Activated B cell treated with CpG ODN at 0.5 μM for 24 hours (primary cell): ENCODE measurements at regions not wholly inside any gene's neighbourhood (a gene's known extent, or its start where the extent isn't known, plus 50 kb on each side); places are given as distances from the start of the nearest gene placed in this dataset.

Source experiments
- ATAC-seq: fragments of 200-7000 bp; cut with Tn5 transposase; one replicate; pipeline ENCODE4 v1.10.0; 2021; ENCODE audit warnings: low read depth, mild to moderate bottlenecking, moderate library complexity
- CTCF ChIA-PET: fragments of 350-600 bp; sonication (Branson Sonifier 250); formaldehyde crosslinking; loops from one replicate; lab custom pipeline; 2021; ENCODE audit warnings: antibody characterized with exemption; lab: Charles Lee
- POLR2A ChIA-PET: fragments of 350-600 bp; sonication (Branson Sonifier 250); formaldehyde crosslinking; loops from one replicate; lab custom pipeline; 2021; ENCODE audit warnings: antibody characterized with exemption; lab: Charles Lee
- DNase-seq: peaks from one replicate; pipeline ENCODE4 v3.0.0; 2022
- H3K27ac Mint-ChIP-seq: one replicate; pipeline ENCODE4 v1.8.0; 2020; ENCODE audit warnings: mixed read lengths
- H3K27me3 Mint-ChIP-seq: one replicate; pipeline ENCODE4 v1.8.0; 2021; ENCODE audit warnings: mixed read lengths
- H3K36me3 Mint-ChIP-seq: one replicate; pipeline ENCODE4 v1.8.0; 2021; ENCODE audit warnings: low read depth, mixed read lengths
- H3K4me1 Mint-ChIP-seq: one replicate; pipeline ENCODE4 v1.8.0; 2021; ENCODE audit warnings: mixed read lengths
- H3K4me3 Mint-ChIP-seq: one replicate; pipeline ENCODE4 v1.8.0; 2020; ENCODE audit warnings: mild to moderate bottlenecking, mixed read lengths
- H3K9me3 Mint-ChIP-seq: one replicate; pipeline ENCODE4 v1.8.0; 2020; ENCODE audit warnings: mixed read lengths
- CTCF ChIP-seq: fragments of 200-600 bp; IDR thresholded peaks from one replicate; pipeline ENCODE4 v1.8.0; 2022; ENCODE audit warnings: antibody characterized with exemption, mild to moderate bottlenecking
- intact Hi-C: fragments of 100-400 bp; cut with micrococcal nuclease; formaldehyde crosslinking; loops from one replicate; pipeline ENCODE4 v1.15.1; 2024

DNA sequence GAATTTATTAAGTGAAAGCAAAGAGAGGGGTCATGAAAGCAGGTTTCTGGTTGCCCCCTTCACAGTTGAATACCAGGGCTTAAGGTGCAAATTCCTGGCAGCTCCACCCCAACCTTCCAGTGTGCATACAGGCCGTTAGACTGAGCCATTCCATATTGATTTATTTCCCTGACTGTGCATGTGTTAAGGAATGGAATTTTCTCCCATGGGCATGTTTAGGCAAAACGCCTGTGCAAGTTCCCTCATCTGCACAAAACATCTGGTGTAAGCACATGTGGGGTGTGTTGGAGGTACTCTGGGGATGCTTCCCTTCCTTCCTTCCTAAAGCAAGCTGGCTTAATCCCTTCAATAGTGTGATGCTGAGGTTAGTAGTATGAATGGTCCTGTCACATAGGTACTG, 1470.6 kb downstream of the MAT2B start:
- POLR2A ChIA-PET, result no interaction called here
- intact Hi-C loops, result no loop called here
- H3K27ac Mint-ChIP-seq, result no peak overlapping the region
- TF ChIP-seq CTCF, result no peak
- H3K27me3 Mint-ChIP-seq, result no peaks in the 10 kb centered on the region
- H3K36me3 Mint-ChIP-seq, result no peaks in the 10 kb centered on the region
- ATAC-seq (no peak), DNase-seq (no peak)
- H3K4me3 Mint-ChIP-seq, result no peak overlapping the region
- CTCF ChIA-PET, result no interaction called here
- peaks cover 10% of the 10 kb centered on the region for H3K9me3 Mint-ChIP-seq
- H3K4me1 Mint-ChIP-seq, result no peaks in the 10 kb centered on the region

DNA sequence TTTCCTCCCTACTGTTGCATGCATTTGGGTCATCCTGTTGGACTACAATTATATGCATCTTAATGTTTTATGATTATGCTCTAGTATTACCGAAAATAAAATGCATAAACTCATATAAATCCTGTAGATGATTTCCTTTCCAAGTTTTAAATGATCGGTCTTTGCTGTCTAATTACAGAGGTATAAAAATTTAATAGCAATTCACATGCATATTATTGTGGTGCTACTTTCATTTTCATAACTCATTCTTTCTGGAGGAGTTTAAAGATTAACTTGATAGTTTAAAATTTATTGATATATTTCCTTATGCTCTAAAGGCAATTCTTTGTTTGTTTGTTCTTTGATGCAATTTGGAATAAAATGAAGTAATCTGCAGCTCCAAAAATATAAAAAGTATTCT, 1475.1 kb downstream of the MAT2B start:
- no peak overlapping the region for H3K4me3 Mint-ChIP-seq
- no peak for TF ChIP-seq CTCF
- intact Hi-C loops, result no loop called here

GRCh38 chr5:164998142-164998541, 1492.7 kb downstream of the MAT2B start:
- intact Hi-C loops, result no loop called here
- Mint-ChIP-seq H3K27ac (no peak overlapping the region), H3K4me1 (no peaks in the 10 kb centered on the region), H3K27me3 (no peaks in the 10 kb centered on the region), H3K36me3 (no peaks in the 10 kb centered on the region), H3K4me3 (no peak overlapping the region), H3K9me3 (peaks cover 2% of the 10 kb centered on the region)
- TF ChIP-seq CTCF, result no peak
- ChIA-PET POLR2A (no interaction called here), CTCF (no interaction called here)
- DNase-seq (no peak), ATAC-seq (no peak)

More for the DNA sequence above, 1475.1 kb downstream of the MAT2B start:
- H3K9me3 Mint-ChIP-seq, result peaks cover 8% of the 10 kb centered on the region
- no peak overlapping the region for H3K27ac Mint-ChIP-seq
- H3K4me1 Mint-ChIP-seq, result no peaks in the 10 kb centered on the region
- no peaks in the 10 kb centered on the region for H3K27me3 Mint-ChIP-seq
- no peak for ATAC-seq
- H3K36me3 Mint-ChIP-seq, result no peaks in the 10 kb centered on the region
- DNase-seq, result no peak
- ChIA-PET POLR2A (no interaction called here), CTCF (no interaction called here)

DNA sequence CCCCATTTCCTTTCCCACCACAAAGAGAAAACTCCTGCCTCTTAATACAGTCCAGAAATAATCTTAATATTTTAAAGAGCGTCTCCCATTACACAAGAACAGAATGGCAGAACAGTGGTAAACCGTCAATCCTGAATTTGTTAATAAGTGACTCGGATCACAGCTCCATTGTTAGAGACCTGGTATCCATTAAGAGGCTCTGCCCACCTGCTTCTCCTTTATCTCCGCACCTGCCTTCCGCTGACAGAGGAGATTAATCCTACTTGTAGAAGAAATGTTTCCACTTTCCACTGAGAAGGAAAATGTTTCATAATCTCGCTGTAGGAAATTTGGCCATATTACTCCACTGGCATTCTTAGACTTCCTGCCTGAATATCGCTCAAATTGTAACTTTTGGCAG, 1493.2 kb downstream of the MAT2B start:
- CTCF ChIA-PET, result no interaction called here
- TF ChIP-seq CTCF, result no peak
- no peak overlapping the region for H3K4me3 Mint-ChIP-seq
- H3K36me3 Mint-ChIP-seq, result no peaks in the 10 kb centered on the region
- POLR2A ChIA-PET, result no interaction called here
- H3K4me1 Mint-ChIP-seq, result no peaks in the 10 kb centered on the region
- ATAC-seq (no peak), DNase-seq (no peak)
- intact Hi-C loops, result no loop called here
- no peaks in the 10 kb centered on the region for H3K27me3 Mint-ChIP-seq
- peaks cover 3% of the 10 kb centered on the region for H3K9me3 Mint-ChIP-seq
- H3K27ac Mint-ChIP-seq, result no peak overlapping the region

GRCh38 chr5:165000479-165001190, 1495.2 kb downstream of the MAT2B start:
- ATAC-seq (no peak), DNase-seq (no peak)
- Mint-ChIP-seq H3K27ac (no peak overlapping the region), H3K36me3 (no peaks in the 10 kb centered on the region), H3K4me1 (no peaks in the 10 kb centered on the region), H3K4me3 (no peak overlapping the region), H3K9me3 (peaks cover 7% of the 10 kb centered on the region), H3K27me3 (no peaks in the 10 kb centered on the region)
- intact Hi-C loops, result no loop called here
- ChIA-PET CTCF (no interaction called here), POLR2A (no interaction called here)
- TF ChIP-seq CTCF, result no peak
